ENCODE measurements at regions not wholly inside any gene's neighbourhood (a gene's known extent, or its start where the extent isn't known, plus 50 kb on each side); places are given as distances from the start of the nearest gene placed in this dataset.
A peak's percentile ranks its signal among the peaks of the same experiment; 100 is the strongest.

- peak; percentile 41 for DNase-seq
Measured at GRCh38 chr17:77478899-77479298, 338.1 kb downstream of the SEC14L1 start.

- DNase-seq: peak; percentile 51
Measured at GRCh38 chr17:77479372-77480198, 338.8 kb downstream of the SEC14L1 start.

GRCh38 chr17:77480199-77480508 lies 339.4 kb downstream of the SEC14L1 start:
- no peak for DNase-seq

GRCh38 chr17:77480509-77481215 lies 339.9 kb downstream of the SEC14L1 start:
- peak; percentile 48 for DNase-seq

- no peak for DNase-seq
Measured at GRCh38 chr17:77481476-77482374, 341.0 kb downstream of the SEC14L1 start.

- DNase-seq: no peak
Measured at GRCh38 chr17:77482375-77483127, 341.8 kb downstream of the SEC14L1 start.

GRCh38 chr17:77483128-77483598 lies 342.4 kb downstream of the SEC14L1 start:
- no peak for DNase-seq

GRCh38 chr17:77484111-77484510 lies 343.3 kb downstream of the SEC14L1 start:
- DNase-seq: no peak

GRCh38 chr17:77485089-77485833 lies 344.5 kb downstream of the SEC14L1 start:
- no peak for DNase-seq

GRCh38 chr17:77487211-77487629 lies 346.5 kb downstream of the SEC14L1 start:
- DNase-seq: no peak

GRCh38 chr17:77487677-77488530 lies 347.1 kb downstream of the SEC14L1 start:
- no peak for DNase-seq

GRCh38 chr17:77488531-77489238 lies 347.9 kb downstream of the SEC14L1 start:
- no peak for DNase-seq

- DNase-seq: no peak
Measured at GRCh38 chr17:77489239-77489892, 348.6 kb downstream of the SEC14L1 start.

- no peak for DNase-seq
Measured at GRCh38 chr17:77489893-77490255, 349.1 kb downstream of the SEC14L1 start.

GRCh38 chr17:77490361-77491183 lies 349.8 kb downstream of the SEC14L1 start:
- DNase-seq: no peak

- DNase-seq: no peak
Measured at GRCh38 chr17:77491921-77492445, 351.2 kb downstream of the SEC14L1 start.

GRCh38 chr17:77492446-77493237 lies 351.9 kb downstream of the SEC14L1 start:
- DNase-seq: no peak
